IPS-18c (cell line): ENCODE measurements at regions not wholly inside any gene's neighbourhood (a gene's known extent, or its start where the extent isn't known, plus 50 kb on each side); places are given as distances from the start of the nearest gene placed in this dataset.

Experiments used
- H3K4me3 ChIP-seq: 2 replicates; pipeline ENCODE4 v1.7.0; 2013; ENCODE audit warnings: low read depth, mild to moderate bottlenecking, low read length, moderate library complexity; ENCODE audit not compliant: insufficient read depth
- H3K9me3 ChIP-seq: one replicate; pipeline ENCODE4 v1.6.1; 2013; ENCODE audit warnings: mild to moderate bottlenecking, low read length, moderate library complexity; ENCODE audit not compliant: control insufficient read depth, insufficient read depth

DNA sequence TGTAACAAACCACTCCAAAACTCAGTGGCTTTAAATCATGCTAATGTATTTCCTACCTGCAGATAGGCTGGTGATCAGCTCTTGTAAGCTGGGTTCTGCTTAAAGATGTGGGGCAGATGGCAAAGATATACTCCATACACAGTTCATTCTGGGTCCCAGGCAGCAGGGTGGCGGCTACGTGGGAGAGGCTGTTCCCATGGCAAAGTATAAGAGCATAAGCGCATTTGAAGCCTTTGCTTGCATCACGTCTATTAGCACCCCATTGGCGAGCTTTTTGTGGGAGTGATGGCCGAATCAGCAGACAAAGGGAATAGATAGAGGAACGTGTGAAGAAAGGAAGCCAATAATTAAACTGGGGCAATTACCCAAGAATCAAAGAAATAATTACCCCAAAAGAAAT is 523.1 kb downstream of the SPATA31D1 start:
- Histone ChIP-seq H3K4me3 (no peak overlapping the region), H3K9me3 (no peaks in the 10 kb centered on the region)

DNA sequence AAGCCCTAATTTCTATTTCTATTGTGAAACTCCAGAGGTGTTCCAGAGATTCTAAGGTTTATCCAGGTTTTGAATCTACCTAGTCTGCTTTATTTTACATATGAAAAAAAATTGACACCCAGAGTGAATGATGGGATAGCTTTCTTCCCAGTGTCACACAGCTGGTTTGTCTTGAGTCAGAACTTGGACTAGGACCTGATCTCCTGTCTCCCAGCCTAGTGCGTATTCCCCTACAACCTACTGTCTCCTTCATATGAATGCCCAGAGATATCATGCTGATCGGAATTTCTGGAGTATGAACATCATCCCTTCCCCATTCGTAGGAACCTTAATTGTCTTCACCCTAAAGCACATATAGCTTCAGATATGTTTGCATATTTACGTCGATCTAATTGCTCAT is 524.2 kb downstream of the SPATA31D1 start:
- Histone ChIP-seq H3K4me3 (no peak overlapping the region), H3K9me3 (no peaks in the 10 kb centered on the region)

DNA sequence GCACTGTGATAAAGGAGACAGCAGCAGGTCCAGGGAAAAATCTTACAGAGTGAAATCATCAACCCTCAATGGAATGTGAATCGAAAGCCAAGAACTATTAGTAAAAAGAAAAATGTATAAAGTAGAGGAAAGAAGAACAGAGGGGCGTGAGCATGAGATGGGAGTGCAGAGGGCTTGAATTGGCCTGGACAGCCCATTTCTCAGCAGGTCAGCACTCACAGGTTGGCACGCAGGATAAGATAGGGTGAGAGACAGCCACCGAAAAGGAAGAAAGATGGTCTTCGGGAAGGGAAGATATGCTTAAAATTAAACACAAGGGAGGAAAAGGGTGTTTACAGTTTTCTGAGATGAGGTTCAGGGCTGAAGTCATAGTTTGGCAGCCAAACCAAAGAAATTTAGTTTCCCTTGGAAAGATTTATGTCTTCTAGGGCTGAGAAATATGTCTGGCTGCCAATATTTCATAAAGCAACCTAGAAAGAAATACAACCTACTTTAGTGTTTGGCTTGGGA is 524.7 kb downstream of the SPATA31D1 start:
- Histone ChIP-seq H3K9me3 (no peaks in the 10 kb centered on the region), H3K4me3 (no peak overlapping the region)

DNA sequence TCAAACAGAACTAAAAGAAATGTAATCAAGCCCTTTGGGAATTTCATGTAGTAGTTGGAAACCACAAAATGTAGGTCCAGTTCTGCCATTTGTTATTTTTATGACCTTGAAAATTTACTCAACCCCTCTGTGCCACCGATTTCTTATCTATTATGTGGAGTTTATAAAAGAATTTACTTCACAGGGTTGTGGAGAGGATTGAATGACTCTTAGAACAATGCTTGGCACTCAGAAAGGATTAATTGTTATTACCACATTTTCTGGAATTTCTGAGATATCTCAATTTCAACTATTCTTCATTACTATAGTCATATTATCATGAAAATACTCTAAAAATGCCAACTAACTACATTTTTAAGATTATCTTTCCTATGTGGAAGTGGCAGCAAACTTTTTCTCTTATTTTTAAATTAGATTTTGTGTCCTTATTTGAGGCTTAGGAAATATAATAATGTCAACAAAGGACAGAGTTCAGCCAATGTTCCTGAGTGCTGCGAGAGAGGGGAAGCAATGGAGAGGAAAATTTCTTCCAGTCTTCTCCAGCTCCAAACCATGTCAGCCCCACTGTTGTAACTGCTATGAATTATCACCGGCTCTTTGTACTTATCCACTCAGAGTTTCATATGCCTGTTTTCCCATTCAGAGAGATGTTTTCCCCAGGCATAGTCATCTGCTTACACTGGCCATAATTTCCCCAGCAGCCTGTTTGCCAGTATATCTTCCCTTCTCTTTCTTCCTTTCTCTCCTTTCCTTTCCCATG is 525.6 kb downstream of the SPATA31D1 start:
- no peak overlapping the region for H3K4me3 ChIP-seq

DNA sequence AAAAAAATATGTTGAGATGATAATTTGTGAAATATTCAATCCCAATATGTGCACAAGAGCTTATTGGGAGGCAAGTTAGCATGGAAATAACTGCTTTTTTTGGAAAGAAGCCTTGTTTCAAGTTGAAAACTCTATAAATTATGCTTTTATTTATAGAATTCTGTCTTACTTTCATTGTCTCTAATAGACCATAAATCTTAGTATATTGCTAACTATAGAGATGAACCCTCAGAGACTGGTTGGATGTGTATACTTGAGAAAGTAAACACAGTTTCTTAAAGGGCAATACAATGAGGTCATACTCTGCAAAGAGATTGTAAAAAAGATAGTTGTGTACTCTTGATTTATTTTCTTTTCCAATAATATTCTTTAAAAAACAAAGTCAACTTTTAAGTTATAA is 530.3 kb downstream of the SPATA31D1 start:
- Histone ChIP-seq H3K9me3 (no peaks in the 10 kb centered on the region), H3K4me3 (no peak overlapping the region)

More for the DNA sequence above, 525.6 kb downstream of the SPATA31D1 start:
- no peaks in the 10 kb centered on the region for H3K9me3 ChIP-seq

DNA sequence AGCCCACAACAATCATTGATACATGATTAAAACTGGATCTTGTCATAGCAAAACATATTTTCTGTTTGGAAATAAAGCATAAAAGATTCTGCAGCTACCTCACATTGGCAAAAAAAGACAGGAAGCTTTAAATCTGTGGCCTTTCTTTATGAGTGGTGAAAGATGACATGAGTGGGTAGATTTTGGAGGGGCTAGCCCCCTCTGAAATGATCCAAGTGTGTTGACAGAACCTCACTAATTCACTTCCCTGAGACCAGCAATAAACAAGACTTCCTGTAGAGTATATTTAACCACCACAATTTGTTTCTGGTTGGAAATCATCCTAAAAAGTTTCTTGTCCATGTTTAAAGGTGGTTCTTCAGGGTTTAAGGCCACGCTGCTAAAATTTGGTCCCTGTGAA is 530.8 kb downstream of the SPATA31D1 start:
- no peak overlapping the region for H3K4me3 ChIP-seq
- H3K9me3 ChIP-seq, result no peaks in the 10 kb centered on the region

DNA sequence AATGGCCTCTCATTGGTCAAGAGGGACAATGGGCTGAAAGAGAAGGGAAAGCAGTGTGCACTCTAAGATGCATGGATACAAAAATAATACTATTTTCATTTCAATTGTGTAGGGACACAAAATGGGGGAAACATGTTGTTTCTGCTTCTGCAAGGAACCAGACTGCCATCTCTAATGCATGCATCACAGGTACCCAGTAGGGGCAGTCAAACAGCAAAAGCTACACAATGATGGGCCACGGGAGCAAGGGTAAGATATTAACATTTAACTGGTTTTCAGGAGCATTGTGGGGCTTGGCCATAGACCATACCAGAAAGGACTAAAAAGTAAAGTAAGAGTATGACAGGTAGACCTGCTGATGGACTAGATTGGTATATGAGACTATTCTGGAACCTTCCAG is 535.8 kb downstream of the SPATA31D1 start:
- no peaks in the 10 kb centered on the region for H3K9me3 ChIP-seq
- H3K4me3 ChIP-seq, result no peak overlapping the region

DNA sequence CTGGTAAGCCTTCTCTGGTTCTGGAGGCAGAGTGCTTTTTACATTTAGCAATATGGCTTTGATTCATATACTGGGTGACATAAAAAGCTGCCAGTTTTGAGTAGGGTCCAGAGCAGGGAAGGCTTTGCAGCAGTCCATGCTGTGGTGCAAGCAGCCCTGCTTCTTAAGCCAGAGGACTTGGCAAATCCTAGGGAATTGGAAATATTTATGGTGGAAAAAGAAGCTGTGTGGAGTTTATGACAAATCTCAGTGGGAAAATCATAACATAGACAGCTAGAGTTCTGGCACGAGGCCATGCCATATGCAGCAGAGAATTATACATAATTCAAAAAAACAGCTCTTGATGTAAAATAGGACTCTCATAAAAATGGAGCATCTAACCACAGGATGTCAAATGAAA is 536.4 kb downstream of the RASEF start:
- no peak overlapping the region for H3K4me3 ChIP-seq
- no peaks in the 10 kb centered on the region for H3K9me3 ChIP-seq

DNA sequence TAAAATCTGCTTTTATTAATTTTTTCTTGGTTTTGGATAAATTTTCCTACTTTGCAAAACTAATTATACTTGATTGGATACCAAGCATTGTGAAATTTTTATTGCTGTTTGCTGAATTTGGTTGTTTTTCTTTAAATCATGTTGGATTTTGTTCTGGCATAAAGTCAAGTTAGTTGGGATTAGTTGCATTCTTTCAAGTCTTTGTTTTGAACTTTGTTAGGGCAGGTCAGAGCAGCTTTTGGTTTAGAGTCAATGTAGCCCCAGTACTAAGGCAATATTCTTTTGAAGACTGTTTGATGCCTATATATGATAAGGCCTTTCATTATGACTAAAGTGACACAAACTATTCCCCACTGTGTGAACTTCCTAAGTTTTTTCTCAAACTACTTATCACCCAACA is 531.1 kb downstream of the RASEF start:
- H3K4me3 ChIP-seq, result no peak overlapping the region
- no peaks in the 10 kb centered on the region for H3K9me3 ChIP-seq

DNA sequence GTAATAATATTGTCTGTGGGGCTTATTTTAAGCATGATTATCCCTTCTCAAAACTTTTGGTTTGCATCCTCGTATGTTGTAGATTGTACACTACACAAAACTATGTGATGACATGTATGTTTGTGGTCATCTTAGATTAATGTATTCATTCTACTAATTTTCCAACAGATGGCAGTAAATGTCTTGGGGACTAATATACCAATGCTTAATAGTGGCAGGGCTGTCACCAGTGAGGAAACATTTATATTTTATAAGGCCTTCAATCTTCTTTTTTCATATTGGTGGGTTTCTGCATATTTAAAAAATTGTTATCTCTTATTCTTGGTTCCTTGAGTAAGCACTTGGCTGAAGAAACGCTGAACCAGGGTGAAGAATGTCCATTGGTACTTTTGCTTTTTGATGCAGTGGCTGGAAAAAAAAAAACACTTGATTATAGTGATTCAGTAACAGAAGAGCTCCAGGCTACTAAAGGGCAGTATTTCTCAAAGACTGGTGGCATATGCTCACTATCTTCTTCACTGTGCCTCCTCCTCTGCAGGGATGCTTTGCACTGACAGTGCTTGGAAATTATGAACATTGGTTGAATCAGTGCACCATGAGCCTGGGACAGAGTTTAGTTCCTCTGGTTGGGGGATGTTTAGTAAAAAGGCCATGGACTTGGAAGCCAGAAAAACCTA is 530.3 kb downstream of the RASEF start:
- Histone ChIP-seq H3K9me3 (no peaks in the 10 kb centered on the region), H3K4me3 (no peak overlapping the region)

DNA sequence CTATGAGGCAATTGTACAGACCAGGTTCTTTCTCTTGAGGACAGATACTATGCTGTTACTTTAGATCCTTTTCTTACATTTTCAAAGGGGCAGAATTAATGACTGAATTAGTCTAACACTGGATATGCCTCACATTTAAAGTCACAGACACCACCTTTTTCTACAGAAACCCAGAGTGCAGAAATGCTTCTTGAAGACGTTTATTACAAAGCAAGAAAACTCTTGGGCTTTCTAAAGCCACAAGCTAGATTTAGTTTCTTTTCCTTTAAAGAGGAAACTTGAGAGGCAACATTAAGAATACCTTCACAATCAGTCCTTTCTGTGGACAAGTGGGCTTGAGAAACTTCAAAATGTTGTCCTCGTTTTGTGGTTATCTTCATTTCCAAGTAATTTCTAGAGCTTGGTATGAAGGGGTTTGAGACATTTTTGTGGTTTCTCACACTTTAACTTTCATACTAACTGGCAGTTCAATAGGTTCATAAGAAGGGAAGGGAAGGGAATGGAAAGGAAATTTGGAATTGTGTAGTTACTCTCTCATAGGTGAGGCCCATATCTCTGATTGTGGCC is 527.4 kb downstream of the RASEF start:
- no peak overlapping the region for H3K4me3 ChIP-seq
- H3K9me3 ChIP-seq, result no peaks in the 10 kb centered on the region

DNA sequence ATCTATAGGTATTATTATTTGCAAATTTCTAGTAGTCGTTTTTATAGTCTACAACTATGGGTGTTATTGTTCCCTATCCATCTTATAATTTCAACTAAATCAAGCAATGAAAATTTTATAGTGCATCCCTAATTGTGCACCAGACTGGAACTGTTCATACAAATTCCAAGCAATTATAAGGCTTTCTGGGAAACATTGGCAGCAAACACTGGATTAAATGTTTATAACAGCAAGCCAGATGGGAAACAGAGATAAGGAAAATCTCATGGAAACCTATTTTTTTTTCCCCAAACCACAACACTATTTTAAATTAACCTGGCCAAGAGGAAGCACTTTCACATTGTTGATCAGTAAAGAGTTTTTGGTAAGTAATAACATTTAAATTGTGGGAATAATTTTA is 524.3 kb downstream of the RASEF start:
- no peaks in the 10 kb centered on the region for H3K9me3 ChIP-seq
- H3K4me3 ChIP-seq, result no peak overlapping the region

DNA sequence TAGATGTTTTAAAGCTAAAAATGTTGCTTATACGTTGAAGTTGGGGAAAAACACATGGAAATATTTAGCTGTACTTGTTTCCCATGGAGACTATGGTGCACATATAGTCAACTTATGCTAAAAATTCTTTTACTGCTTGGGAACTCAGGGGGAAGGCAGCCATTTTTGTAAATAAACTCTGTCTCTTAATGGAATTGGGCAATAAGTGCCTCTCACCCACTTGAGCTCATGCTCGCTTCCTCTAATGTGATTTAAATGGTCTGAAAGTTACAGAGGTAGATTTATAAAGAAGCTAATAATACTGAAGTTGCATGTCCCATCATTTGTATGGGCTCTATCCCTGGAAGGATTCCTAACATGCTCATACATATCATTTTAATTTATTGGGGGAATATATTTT is 523.8 kb downstream of the RASEF start:
- H3K9me3 ChIP-seq, result no peaks in the 10 kb centered on the region
- no peak overlapping the region for H3K4me3 ChIP-seq

DNA sequence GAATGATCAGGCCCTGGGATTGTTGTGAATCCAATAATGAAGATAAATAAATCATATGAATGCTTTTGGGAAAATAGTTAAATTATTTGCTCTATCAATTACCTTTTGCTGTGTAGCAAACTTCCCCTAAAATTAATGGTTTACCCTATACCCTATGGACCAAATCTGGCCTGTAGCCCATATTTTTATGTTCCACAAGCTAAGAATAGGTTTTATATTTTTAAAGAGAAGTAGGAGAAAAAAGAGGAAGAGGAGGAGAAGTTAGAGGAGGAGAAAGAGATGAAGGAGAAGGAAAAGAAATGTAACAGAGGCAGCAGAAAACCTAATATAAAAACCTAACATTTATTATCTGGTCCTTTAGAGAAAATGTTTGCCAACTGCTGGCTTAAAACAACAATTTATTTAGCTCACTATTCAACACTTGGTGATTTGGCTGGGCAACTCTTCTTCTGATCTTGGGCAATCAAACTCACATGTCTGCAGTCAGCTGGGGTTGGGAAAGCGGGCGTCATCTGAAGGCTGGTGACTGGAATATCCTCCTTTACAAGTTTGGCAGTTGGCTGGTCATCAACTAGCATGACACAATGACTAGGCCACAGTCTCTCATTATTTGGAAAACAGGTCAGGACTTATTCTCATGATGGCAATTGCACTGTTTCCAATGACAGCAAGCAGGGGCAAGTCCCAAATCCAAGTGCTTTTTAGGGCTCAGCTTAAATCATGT is 522.9 kb downstream of the RASEF start:
- no peaks in the 10 kb centered on the region for H3K9me3 ChIP-seq

DNA sequence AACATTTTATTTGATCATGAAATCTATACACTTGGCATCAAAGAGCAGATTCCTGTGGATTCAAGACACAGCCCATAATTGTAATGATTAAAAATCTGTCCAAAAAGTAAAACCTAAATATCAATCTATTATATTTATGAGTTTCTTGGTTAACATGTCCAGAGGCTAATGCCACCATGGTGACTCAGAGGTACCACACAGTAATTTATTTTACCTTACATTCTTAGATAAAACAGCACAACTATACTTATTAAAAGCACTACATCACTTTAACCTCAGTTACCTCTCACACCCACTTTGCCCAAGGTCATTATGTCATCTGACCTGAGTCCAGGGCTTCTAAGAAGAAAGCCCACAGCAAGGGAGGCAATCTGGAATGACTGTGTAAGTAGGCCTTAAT is 519.2 kb downstream of the RASEF start:
- Histone ChIP-seq H3K9me3 (no peaks in the 10 kb centered on the region), H3K4me3 (no peak overlapping the region)

More for the DNA sequence above, 522.9 kb downstream of the RASEF start:
- no peak overlapping the region for H3K4me3 ChIP-seq

DNA sequence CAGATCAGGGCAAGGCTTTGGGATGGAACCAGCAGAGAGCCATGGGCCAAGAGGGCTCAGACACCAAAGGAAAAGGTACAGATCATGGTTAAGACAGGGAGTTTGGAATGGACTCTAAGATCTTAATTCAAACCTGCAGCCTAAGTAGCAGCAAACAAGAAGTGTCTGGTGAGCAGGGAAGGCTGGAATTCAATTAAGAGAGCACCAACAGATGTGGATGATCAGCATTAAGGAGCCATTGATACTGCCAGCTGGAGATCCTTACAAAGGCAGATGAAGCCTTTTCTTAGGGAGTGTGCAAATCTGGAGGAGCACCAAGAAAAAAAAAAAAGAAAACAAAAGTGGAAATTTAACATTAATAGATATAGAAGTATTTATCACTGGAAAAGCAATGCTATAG is 516.8 kb downstream of the RASEF start:
- no peak overlapping the region for H3K4me3 ChIP-seq
- H3K9me3 ChIP-seq, result no peaks in the 10 kb centered on the region

DNA sequence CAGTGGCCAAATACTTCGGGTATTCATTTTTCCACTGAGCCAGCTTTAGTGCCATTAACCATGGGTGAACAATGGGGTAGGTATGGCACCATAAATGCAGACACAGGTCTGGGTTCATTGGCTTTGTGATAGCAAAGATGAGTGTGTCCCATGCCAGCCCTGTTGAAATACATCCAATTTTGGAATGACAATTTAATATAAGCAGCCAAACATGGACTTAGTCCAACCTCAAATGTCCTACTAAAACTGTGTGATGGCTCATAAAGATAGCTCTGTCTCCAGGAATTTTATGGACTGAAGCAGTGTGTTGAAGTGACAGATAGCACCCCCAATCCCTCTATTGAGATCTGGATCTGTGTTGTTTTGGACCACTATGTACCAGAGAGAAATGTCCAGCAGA is 514.9 kb downstream of the RASEF start:
- H3K9me3 ChIP-seq, result no peaks in the 10 kb centered on the region
- H3K4me3 ChIP-seq, result no peak overlapping the region
